H9 (cell line): ENCODE measurements at regions not wholly inside any gene's neighbourhood (a gene's known extent, or its start where the extent isn't known, plus 50 kb on each side); places are given as distances from the start of the nearest gene placed in this dataset.

ENCODE experiments used
- DNase-seq: peaks from one replicate; pipeline ENCODE4 v3.0.0-alpha.2; 2017
- H2AFZ ChIP-seq: one replicate; pipeline ENCODE4 v1.6.1; 2013; ENCODE audit warnings: mild to moderate bottlenecking, low read length, control low read depth, moderate library complexity
- H2AK5ac ChIP-seq: 2 replicates; pipeline ENCODE4 v1.6.1; 2013; ENCODE audit warnings: low read length, control low read depth, mixed read lengths; ENCODE audit not compliant: insufficient read length
- H2BK120ac ChIP-seq: one replicate; pipeline ENCODE4 v1.6.1; 2013; ENCODE audit warnings: low read depth, mild to moderate bottlenecking, low read length, control low read depth, inconsistent platforms; ENCODE audit not compliant: poor library complexity, severe bottlenecking
- H2BK12ac ChIP-seq: 2 replicates; pipeline ENCODE4 v1.6.1; 2013; ENCODE audit warnings: low read length, control low read depth, mixed read lengths, low read depth; ENCODE audit not compliant: insufficient read length
- H2BK15ac ChIP-seq: 2 replicates; pipeline ENCODE4 v1.6.1; 2013; ENCODE audit warnings: low read depth, low read length, control low read depth
- H2BK20ac ChIP-seq: one replicate; pipeline ENCODE4 v1.6.1; 2013; ENCODE audit warnings: low read depth, mild to moderate bottlenecking, low read length, control low read depth, inconsistent platforms; ENCODE audit not compliant: poor library complexity, severe bottlenecking
- H2BK5ac ChIP-seq: 2 replicates; pipeline ENCODE4 v1.6.1; 2013; ENCODE audit warnings: low read length, control low read depth, mixed read lengths; ENCODE audit not compliant: insufficient read length
- H3K14ac ChIP-seq: 2 replicates; pipeline ENCODE4 v1.6.1; 2013; ENCODE audit warnings: low read length, control low read depth; ENCODE audit not compliant: insufficient read depth
- H3K18ac ChIP-seq: 2 replicates; pipeline ENCODE4 v1.6.1; 2013; ENCODE audit warnings: low read depth, mild to moderate bottlenecking, mixed read lengths, low read length, control low read depth; ENCODE audit not compliant: insufficient read length
- H3K23ac ChIP-seq: 2 replicates; pipeline ENCODE4 v1.6.1; 2013; ENCODE audit warnings: low read length, control low read depth, mixed read lengths, low read depth; ENCODE audit not compliant: insufficient read length
- H3K23me2 ChIP-seq: 2 replicates; pipeline ENCODE4 v1.6.1; 2013; ENCODE audit warnings: low read depth, mild to moderate bottlenecking, mixed read lengths, low read length, control low read depth; ENCODE audit not compliant: insufficient read length, poor library complexity, severe bottlenecking
- H3K27ac ChIP-seq: 2 replicates; pipeline ENCODE4 v1.5.1; 2013; ENCODE audit warnings: low read length, control low read depth, mixed read lengths, low read depth; ENCODE audit not compliant: insufficient read length
- H3K27me3 ChIP-seq: 2 replicates; pipeline ENCODE4 v1.6.1; 2013; ENCODE audit warnings: low read length, control low read depth, inconsistent platforms; ENCODE audit not compliant: insufficient read depth
- H3K4ac ChIP-seq: 2 replicates; pipeline ENCODE4 v1.6.1; 2013; ENCODE audit warnings: low read depth, mild to moderate bottlenecking, control low read depth, inconsistent platforms, low read length, moderate library complexity
- H3K4me1 ChIP-seq: 2 replicates; pipeline ENCODE4 v1.6.1; 2013; ENCODE audit warnings: low read length, control low read depth, inconsistent platforms; ENCODE audit not compliant: insufficient read depth
- H3K4me2 ChIP-seq: 2 replicates; pipeline ENCODE4 v1.6.1; 2013; ENCODE audit warnings: low read length, control low read depth, mixed read lengths; ENCODE audit not compliant: insufficient read length, insufficient read depth
- H3K56ac ChIP-seq: 2 replicates; pipeline ENCODE4 v1.6.1; 2013; ENCODE audit warnings: low read depth, mild to moderate bottlenecking, mixed read lengths, low read length, control low read depth; ENCODE audit not compliant: insufficient read length
- H3K79me1 ChIP-seq: 2 replicates; pipeline ENCODE4 v1.6.1; 2013; ENCODE audit warnings: low read depth, mild to moderate bottlenecking, moderate library complexity, low read length, control low read depth, inconsistent platforms; ENCODE audit not compliant: insufficient read depth, poor library complexity, severe bottlenecking
- H3K79me2 ChIP-seq: 2 replicates; pipeline ENCODE4 v1.6.1; 2013; ENCODE audit warnings: low read length, control low read depth, inconsistent platforms; ENCODE audit not compliant: insufficient read depth
- H3K9ac ChIP-seq: 2 replicates; pipeline ENCODE4 v1.6.1; 2013; ENCODE audit warnings: low read length, control low read depth, mixed read lengths; ENCODE audit not compliant: insufficient read length; ENCODE audit errors: extremely low read depth
- H3K9me3 ChIP-seq: one replicate; pipeline ENCODE4 v1.6.1; 2013; ENCODE audit warnings: low read depth, low read length, inconsistent platforms; ENCODE audit not compliant: control insufficient read depth
- H3T11ph ChIP-seq: one replicate; pipeline ENCODE4 v1.6.1; 2013; ENCODE audit warnings: mild to moderate bottlenecking, low read length, control low read depth, inconsistent platforms
- H4K20me1 ChIP-seq: one replicate; pipeline ENCODE4 v1.6.1; 2013; ENCODE audit not compliant: control insufficient read depth, insufficient read length, insufficient read depth
- H4K5ac ChIP-seq: 2 replicates; pipeline ENCODE4 v1.6.1; 2013; ENCODE audit warnings: low read depth, mild to moderate bottlenecking, mixed read lengths, low read length, control low read depth; ENCODE audit not compliant: insufficient read length
- H4K8ac ChIP-seq: replicated peaks from 2 replicates; pipeline ENCODE4 v1.6.1; 2013; ENCODE audit warnings: low read length, control low read depth, mixed read lengths, low read depth; ENCODE audit not compliant: insufficient read length
- H4K91ac ChIP-seq: 2 replicates; pipeline ENCODE4 v1.6.1; 2013; ENCODE audit warnings: low read depth, mild to moderate bottlenecking, moderate library complexity, mixed read lengths, low read length, control low read depth; ENCODE audit not compliant: insufficient read length
- H3K27ac Mint-ChIP-seq, 3 experiments: 2 replicates in 2 of 3; 3 replicates in 1 of 3; pipeline ENCODE4 v1.8.0; 2020 to 2021; ENCODE audit warnings: mixed read lengths in 3 of 3, mild to moderate bottlenecking in 1 of 3, moderate library complexity in 1 of 3
- H3K27me3 Mint-ChIP-seq: 2 replicates; pipeline ENCODE4 v1.8.0; 2021; ENCODE audit warnings: low read depth, mild to moderate bottlenecking, moderate library complexity, mixed read lengths
- H3K36me3 Mint-ChIP-seq, 3 experiments: 2 replicates in 2 of 3; 3 replicates in 1 of 3; pipeline ENCODE4 v1.8.0; 2020 to 2021; ENCODE audit warnings: low read depth in 3 of 3, mixed read lengths in 3 of 3; ENCODE audit not compliant: insufficient read depth in 1 of 3
- H3K4me1 Mint-ChIP-seq, 2 experiments: 2 replicates each; pipeline ENCODE4 v1.8.0; 2020; ENCODE audit warnings: mixed read lengths in 2 of 2
- H3K4me3 Mint-ChIP-seq, 2 experiments: 2 replicates in 1 of 2; 3 replicates in 1 of 2; pipeline ENCODE4 v1.8.0; 2020 to 2021; ENCODE audit warnings: mild to moderate bottlenecking in 2 of 2, mixed read lengths in 2 of 2, moderate library complexity in 1 of 2
- H3K9me3 Mint-ChIP-seq, 2 experiments: 2 replicates in 1 of 2; 3 replicates in 1 of 2; pipeline ENCODE4 v1.8.0; 2020; ENCODE audit warnings: mild to moderate bottlenecking in 2 of 2, mixed read lengths in 2 of 2, moderate library complexity in 1 of 2
- WGBS: extraction: QIAGEN DNeasy Blood & Tissue Kit; methylation state at CpG from one replicate; pipeline ENCODE4 v1.1.7; 2013; ENCODE audit warnings: missing lambda C conversion rate, low lambda C conversion rate, mixed read lengths; ENCODE audit not compliant: insufficient read length; ENCODE audit errors: extremely low coverage; 5-methylcytosine and 5-hydroxymethylcytosine counted together
- TF ChIP-seq, protein P1 (sequence below): fragments of 200-600 bp; sonication (generic); conservative IDR thresholded peaks from 3 replicates; pipeline ENCODE4 v1.8.0; 2021; ENCODE audit warnings: antibody characterized with exemption, mild to moderate bottlenecking

GRCh38 chr18:39486268-39486667, 1920.7 kb upstream of the CELF4 start:
- Histone ChIP-seq H3K79me1 (no peaks in the 10 kb centered on the region), H4K91ac (no peak overlapping the region), H3K23ac (no peak overlapping the region), H2BK15ac (no peak overlapping the region), H3K23me2 (no peaks in the 10 kb centered on the region), H3K14ac (no peak overlapping the region), H3K9ac (no peak overlapping the region), H2BK12ac (no peak overlapping the region), H2BK120ac (no peak overlapping the region), H3T11ph (no peak overlapping the region), H2BK20ac (no peak overlapping the region), H3K4me1 (peaks cover 9% of the 10 kb centered on the region; the same call in 1 of the 2 replicates), H3K27ac (no peak overlapping the region), H2AK5ac (no peak overlapping the region), H4K5ac (no peak overlapping the region), H3K4me2 (no peak overlapping the region), H3K18ac (no peak overlapping the region), H3K4ac (no peak overlapping the region), H4K20me1 (no peaks in the 10 kb centered on the region), H3K79me2 (no peaks in the 10 kb centered on the region), H3K27me3 (no peaks in the 10 kb centered on the region), H3K56ac (no peak overlapping the region), H3K9me3 (no peaks in the 10 kb centered on the region), H2AFZ (no peak overlapping the region), H4K8ac (no peak overlapping the region), H2BK5ac (no peak overlapping the region)
- no CpG with 5 or more reads among the region's 3 CpGs for WGBS
- Mint-ChIP-seq H3K36me3 (no peaks in the 10 kb centered on the region; a peak in 1 of 7 replicates), H3K4me1 (peaks cover 9 to 13% of the 10 kb centered on the region in 2 experiments), H3K27ac (peak overlapping the region in 1 of 3 experiments; percentile 35; a peak in 1 of 7 replicates), H3K27me3 (no peaks in the 10 kb centered on the region), H3K4me3 (no peak overlapping the region), H3K9me3 (no peaks in the 10 kb centered on the region; a peak in 1 of 5 replicates)
- TF ChIP-seq, protein P1, sequence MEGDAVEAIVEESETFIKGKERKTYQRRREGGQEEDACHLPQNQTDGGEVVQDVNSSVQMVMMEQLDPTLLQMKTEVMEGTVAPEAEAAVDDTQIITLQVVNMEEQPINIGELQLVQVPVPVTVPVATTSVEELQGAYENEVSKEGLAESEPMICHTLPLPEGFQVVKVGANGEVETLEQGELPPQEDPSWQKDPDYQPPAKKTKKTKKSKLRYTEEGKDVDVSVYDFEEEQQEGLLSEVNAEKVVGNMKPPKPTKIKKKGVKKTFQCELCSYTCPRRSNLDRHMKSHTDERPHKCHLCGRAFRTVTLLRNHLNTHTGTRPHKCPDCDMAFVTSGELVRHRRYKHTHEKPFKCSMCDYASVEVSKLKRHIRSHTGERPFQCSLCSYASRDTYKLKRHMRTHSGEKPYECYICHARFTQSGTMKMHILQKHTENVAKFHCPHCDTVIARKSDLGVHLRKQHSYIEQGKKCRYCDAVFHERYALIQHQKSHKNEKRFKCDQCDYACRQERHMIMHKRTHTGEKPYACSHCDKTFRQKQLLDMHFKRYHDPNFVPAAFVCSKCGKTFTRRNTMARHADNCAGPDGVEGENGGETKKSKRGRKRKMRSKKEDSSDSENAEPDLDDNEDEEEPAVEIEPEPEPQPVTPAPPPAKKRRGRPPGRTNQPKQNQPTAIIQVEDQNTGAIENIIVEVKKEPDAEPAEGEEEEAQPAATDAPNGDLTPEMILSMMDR = peak; percentile 62
- DNase-seq = no peak
